AG04450 (cell line): ENCODE measurements at regions not wholly inside any gene's neighbourhood (a gene's known extent, or its start where the extent isn't known, plus 50 kb on each side); places are given as distances from the start of the nearest gene placed in this dataset.

Source experiments
- CTCF ChIA-PET: fragments of 300-600, 350-600 bp; formaldehyde crosslinking; extraction: SDS; loops from one replicate; lab custom pipeline; 2022; ENCODE audit warnings: antibody characterized with exemption, inconsistent platforms; lab: Charles Lee
- POLR2A ChIA-PET: fragments of 350-600 bp; formaldehyde crosslinking; extraction: SDS; loops from one replicate; lab custom pipeline; 2021; ENCODE audit warnings: antibody characterized with exemption, inconsistent platforms; lab: Yijun Ruan, JAX
- DNase-seq: peaks from one replicate; pipeline ENCODE4 v3.0.0-alpha.2; 2011; ENCODE audit warnings: low read depth, low spot score
- H3K27ac ChIP-seq: one replicate; pipeline ENCODE4 v1.5.1; 2012; ENCODE audit warnings: low read depth, low read length, control low read depth
- H3K27me3 ChIP-seq: one replicate; pipeline ENCODE4 v1.6.0; 2012; ENCODE audit warnings: low read length; ENCODE audit not compliant: control insufficient read depth, insufficient read depth
- H3K4me3 ChIP-seq: 2 replicates; pipeline ENCODE4 v1.5.1; 2011; ENCODE audit warnings: mild to moderate bottlenecking, low read depth, low read length, control low read depth
- H3K9me3 ChIP-seq: 2 replicates; pipeline ENCODE4 v1.5.1; 2012; ENCODE audit warnings: low read length; ENCODE audit not compliant: control insufficient read depth, insufficient read depth
- TF ChIP-seq, protein P1 (sequence below): IDR thresholded peaks from 2 replicates; pipeline ENCODE4 v1.5.1; 2011; ENCODE audit warnings: low read depth, low read length, control low read depth, inconsistent platforms

DNA sequence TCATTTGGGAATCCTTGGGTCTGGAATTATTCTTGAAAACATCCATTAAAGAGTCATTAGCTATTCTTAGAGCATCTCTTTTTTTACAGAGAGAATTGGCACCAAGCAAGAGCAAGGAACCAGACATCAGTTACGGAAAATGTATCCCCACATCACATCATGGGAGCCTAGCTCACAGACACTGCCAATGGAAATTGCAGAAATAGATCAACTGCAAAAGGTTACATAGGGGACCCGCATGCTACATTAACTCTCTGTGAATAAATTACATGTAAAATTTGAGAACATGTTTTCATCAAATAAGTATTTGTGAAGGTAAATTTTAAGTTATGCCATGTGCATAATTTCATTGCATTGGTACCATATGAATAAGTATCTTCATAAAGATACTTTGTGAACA lies 224.8 kb downstream of the ZNF248 start:
- no peak for DNase-seq
- Histone ChIP-seq H3K4me3 (no peak overlapping the region), H3K27me3 (no peaks in the 10 kb centered on the region), H3K27ac (no peak overlapping the region), H3K9me3 (peaks cover 19% of the 10 kb centered on the region)
- POLR2A ChIA-PET: no interaction called here
- TF ChIP-seq, protein P1, sequence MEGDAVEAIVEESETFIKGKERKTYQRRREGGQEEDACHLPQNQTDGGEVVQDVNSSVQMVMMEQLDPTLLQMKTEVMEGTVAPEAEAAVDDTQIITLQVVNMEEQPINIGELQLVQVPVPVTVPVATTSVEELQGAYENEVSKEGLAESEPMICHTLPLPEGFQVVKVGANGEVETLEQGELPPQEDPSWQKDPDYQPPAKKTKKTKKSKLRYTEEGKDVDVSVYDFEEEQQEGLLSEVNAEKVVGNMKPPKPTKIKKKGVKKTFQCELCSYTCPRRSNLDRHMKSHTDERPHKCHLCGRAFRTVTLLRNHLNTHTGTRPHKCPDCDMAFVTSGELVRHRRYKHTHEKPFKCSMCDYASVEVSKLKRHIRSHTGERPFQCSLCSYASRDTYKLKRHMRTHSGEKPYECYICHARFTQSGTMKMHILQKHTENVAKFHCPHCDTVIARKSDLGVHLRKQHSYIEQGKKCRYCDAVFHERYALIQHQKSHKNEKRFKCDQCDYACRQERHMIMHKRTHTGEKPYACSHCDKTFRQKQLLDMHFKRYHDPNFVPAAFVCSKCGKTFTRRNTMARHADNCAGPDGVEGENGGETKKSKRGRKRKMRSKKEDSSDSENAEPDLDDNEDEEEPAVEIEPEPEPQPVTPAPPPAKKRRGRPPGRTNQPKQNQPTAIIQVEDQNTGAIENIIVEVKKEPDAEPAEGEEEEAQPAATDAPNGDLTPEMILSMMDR: no peak
- CTCF ChIA-PET: no interaction called here

DNA sequence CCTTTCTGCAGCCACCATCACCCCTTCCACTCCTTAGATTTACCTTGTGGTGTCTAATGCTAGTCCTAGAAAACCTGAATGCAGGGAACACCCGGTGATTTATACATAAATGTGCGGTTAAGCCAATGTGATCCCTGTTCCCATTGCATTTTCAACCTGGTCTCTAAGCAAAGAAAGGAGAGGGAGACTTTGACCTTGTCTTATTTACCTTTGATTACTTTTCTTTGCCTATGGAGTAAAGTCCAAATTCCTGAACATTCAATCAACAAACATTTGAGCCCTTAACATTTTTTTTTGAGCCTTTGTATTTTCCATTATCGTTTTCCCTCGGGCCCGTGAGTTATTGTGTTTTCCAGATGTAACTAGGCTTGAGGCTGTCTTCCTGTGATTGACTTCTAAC lies 233.9 kb downstream of the ZNF248 start:
- POLR2A ChIA-PET: no interaction called here
- TF ChIP-seq, protein P1: no peak
- no peak overlapping the region for H3K4me3 ChIP-seq
- CTCF ChIA-PET: no interaction called here
- DNase-seq: no peak
- no peak overlapping the region for H3K27ac ChIP-seq
- H3K9me3 ChIP-seq: peaks cover 17% of the 10 kb centered on the region
- H3K27me3 ChIP-seq: no peaks in the 10 kb centered on the region

DNA sequence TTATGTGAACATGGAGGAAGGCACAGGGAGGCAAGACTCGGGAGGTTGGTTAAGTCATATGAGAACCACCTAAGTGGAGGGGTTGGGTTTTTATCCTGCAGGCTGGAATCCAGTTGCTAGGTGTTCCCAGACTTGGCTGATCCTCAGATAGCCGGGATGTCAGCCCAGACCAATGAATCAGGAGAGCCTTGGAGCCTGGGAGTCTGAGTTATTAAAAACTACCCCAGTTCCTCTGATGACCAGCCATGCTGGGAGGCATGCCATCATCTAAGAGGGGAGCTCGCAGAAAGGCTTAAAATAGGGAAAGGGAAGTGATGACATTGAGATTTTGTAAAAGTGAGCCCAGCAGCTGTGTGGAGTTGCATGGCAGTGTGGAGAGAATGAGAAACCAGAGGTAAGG lies 238.1 kb downstream of the ZNF248 start:
- DNase-seq: no peak
- ChIA-PET POLR2A (no interaction called here), CTCF (no interaction called here)
- no peaks in the 10 kb centered on the region for H3K27me3 ChIP-seq
- peaks cover 26% of the 10 kb centered on the region for H3K9me3 ChIP-seq
- TF ChIP-seq, protein P1: no peak
- H3K4me3 ChIP-seq: no peak overlapping the region
- H3K27ac ChIP-seq: no peak overlapping the region

DNA sequence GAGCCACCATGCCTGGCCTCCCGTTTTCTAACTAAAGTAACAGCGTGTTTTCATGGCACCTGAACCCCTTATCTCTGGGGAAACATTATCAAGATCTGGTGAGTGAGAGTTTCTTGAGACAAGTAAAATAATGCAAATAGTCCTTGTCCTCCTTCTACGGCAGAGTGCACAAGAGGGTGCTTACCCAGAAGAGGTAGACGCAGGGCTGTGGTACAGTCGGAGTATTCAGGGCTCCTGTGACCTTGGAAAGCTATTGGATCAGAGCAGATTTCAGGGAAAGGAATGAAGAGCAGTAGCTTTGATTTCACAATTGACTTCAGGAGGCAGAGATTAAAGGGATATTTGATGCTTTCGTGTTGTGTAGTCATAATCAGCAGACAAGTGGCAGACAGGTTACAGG lies 269.1 kb downstream of the ZNF248 start:
- TF ChIP-seq, protein P1: no peak
- no peak overlapping the region for H3K27ac ChIP-seq
- no peak overlapping the region for H3K4me3 ChIP-seq
- no peaks in the 10 kb centered on the region for H3K27me3 ChIP-seq
- no peak for DNase-seq
- POLR2A ChIA-PET: no interaction called here
- H3K9me3 ChIP-seq: peaks cover 19% of the 10 kb centered on the region
- CTCF ChIA-PET: no interaction called here

DNA sequence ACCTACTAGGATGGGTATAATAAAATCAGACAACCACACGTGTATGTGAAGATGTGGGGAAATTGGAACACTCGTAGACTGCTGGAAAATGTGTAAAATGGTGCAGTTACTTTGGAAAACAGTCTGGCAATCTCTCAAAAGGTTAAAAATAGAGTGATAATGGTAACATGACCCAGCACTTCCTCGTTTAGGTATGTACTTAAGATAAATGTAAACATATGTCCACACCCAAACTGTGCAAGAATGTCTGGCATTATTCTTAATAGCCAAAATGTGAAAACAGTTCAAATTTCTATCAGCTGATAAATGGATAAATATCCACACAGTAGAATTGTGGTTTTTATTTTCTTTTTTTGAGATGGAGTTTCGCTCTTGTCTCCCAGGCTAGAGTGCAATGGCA lies 272.8 kb downstream of the ZNF248 start:
- Histone ChIP-seq H3K27me3 (no peaks in the 10 kb centered on the region), H3K4me3 (no peak overlapping the region), H3K27ac (no peak overlapping the region), H3K9me3 (peaks cover 27% of the 10 kb centered on the region)
- POLR2A ChIA-PET: no interaction called here
- TF ChIP-seq, protein P1: no peak
- DNase-seq: no peak
- CTCF ChIA-PET: no interaction called here
